GM23338 (cell line): ENCODE measurements at regions not wholly inside any gene's neighbourhood (a gene's known extent, or its start where the extent isn't known, plus 50 kb on each side); places are given as distances from the start of the nearest gene placed in this dataset.

Source experiments
- ATAC-seq: fragments of 200-7000 bp; cut with Tn5 transposase; 3 replicates; pipeline ENCODE4 v1.9.1; 2020
- DNase-seq: peaks from one replicate; pipeline ENCODE4 v3.0.0-alpha.2; 2015; ENCODE audit warnings: low spot score
- H2AFZ ChIP-seq: fragments of 200-600 bp; sonication (generic); 2 replicates; pipeline ENCODE4 v1.8.0; 2016; ENCODE audit warnings: antibody characterized with exemption, mild to moderate bottlenecking, moderate library complexity
- H3F3A ChIP-seq: fragments of 200-600 bp; sonication (generic); replicated peaks from 2 replicates; pipeline ENCODE4 v1.8.0; 2017; ENCODE audit warnings: antibody characterized with exemption, mixed run types, low read depth
- H3K27ac ChIP-seq: fragments of 200-600 bp; sonication (generic); 2 replicates; pipeline ENCODE4 v1.6.1; 2016; ENCODE audit warnings: low read depth
- H3K27me3 ChIP-seq: fragments of 200-600 bp; sonication (generic); 2 replicates; pipeline ENCODE4 v1.8.0; 2016; ENCODE audit warnings: mild to moderate bottlenecking, mixed run types, moderate library complexity; ENCODE audit not compliant: insufficient read depth
- H3K36me3 ChIP-seq: fragments of 200-600 bp; sonication (generic); 2 replicates; pipeline ENCODE4 v1.8.0; 2016; ENCODE audit warnings: mild to moderate bottlenecking; ENCODE audit not compliant: insufficient read depth
- H3K4me1 ChIP-seq: fragments of 200-600 bp; sonication (generic); 2 replicates; pipeline ENCODE4 v1.8.0; 2016; ENCODE audit warnings: mild to moderate bottlenecking, moderate library complexity; ENCODE audit not compliant: insufficient read depth
- H3K4me2 ChIP-seq: fragments of 200-600 bp; sonication (generic); 2 replicates; pipeline ENCODE4 v1.7.1; 2017; ENCODE audit warnings: mixed run types
- H3K4me3 ChIP-seq: fragments of 200-600 bp; sonication (generic); 2 replicates; pipeline ENCODE4 v1.6.1; 2016; ENCODE audit warnings: mixed run types
- H3K79me2 ChIP-seq: fragments of 200-600 bp; sonication (generic); replicated peaks from 2 replicates; pipeline ENCODE4 v1.8.0; 2017; ENCODE audit warnings: mild to moderate bottlenecking; ENCODE audit not compliant: insufficient read depth
- H3K9me2 ChIP-seq: fragments of 200-600 bp; sonication (generic); 2 replicates; pipeline ENCODE4 v1.8.0; 2017; ENCODE audit not compliant: insufficient read depth
- H4K20me1 ChIP-seq: fragments of 200-600 bp; sonication (generic); replicated peaks from 2 replicates; pipeline ENCODE4 v1.8.0; 2017; ENCODE audit warnings: mild to moderate bottlenecking; ENCODE audit not compliant: insufficient read depth
- H3K27ac Mint-ChIP-seq: 2 replicates; pipeline ENCODE4 v1.8.0; 2020; ENCODE audit warnings: inconsistent platforms, mild to moderate bottlenecking, moderate library complexity, mixed read lengths
- H3K27me3 Mint-ChIP-seq: 3 replicates; pipeline ENCODE4 v1.8.0; 2022; ENCODE audit warnings: low read depth, mild to moderate bottlenecking, moderate library complexity, mixed read lengths, inconsistent platforms; ENCODE audit not compliant: insufficient read depth, poor library complexity
- H3K36me3 Mint-ChIP-seq: 3 replicates; pipeline ENCODE4 v1.8.0; 2021; ENCODE audit warnings: low read depth, mild to moderate bottlenecking, inconsistent platforms, moderate library complexity, mixed read lengths
- H3K4me1 Mint-ChIP-seq: 3 replicates; pipeline ENCODE4 v1.8.0; 2020; ENCODE audit warnings: mild to moderate bottlenecking, inconsistent platforms, mixed read lengths
- H3K4me3 Mint-ChIP-seq: 3 replicates; pipeline ENCODE4 v1.8.0; 2021; ENCODE audit warnings: moderate library complexity, mild to moderate bottlenecking, inconsistent platforms, mixed read lengths
- H3K9me3 Mint-ChIP-seq: 3 replicates; pipeline ENCODE4 v1.8.0; 2020; ENCODE audit warnings: moderate library complexity, mild to moderate bottlenecking, inconsistent platforms, mixed read lengths
- CREB1 ChIP-seq: fragments of 250-450 bp; sonication (Bioruptor Pico); IDR thresholded peaks from 2 replicates; pipeline ENCODE4 v1.5.0; 2020; ENCODE audit warnings: low read depth, mild to moderate bottlenecking, moderate library complexity
- EZH2phosphoT487 ChIP-seq: fragments of 200-600 bp; sonication (generic); IDR thresholded peaks from one replicate; pipeline ENCODE4 v1.8.1; 2018; ENCODE audit warnings: antibody characterized with exemption; ENCODE audit not compliant: unreplicated experiment
- NANOG ChIP-seq: IDR thresholded peaks from 2 replicates; pipeline ENCODE4 v1.6.1; 2016; ENCODE audit warnings: antibody characterized with exemption, borderline replicate concordance
- ZNF331 ChIP-seq: fragments of 250-450 bp; sonication (Bioruptor Pico); IDR thresholded peaks from 2 replicates; pipeline ENCODE4 v1.5.0; 2020; ENCODE audit warnings: low read depth, mild to moderate bottlenecking, moderate library complexity
- TF ChIP-seq, protein P1 (sequence below): IDR thresholded peaks from 2 replicates; pipeline ENCODE4 v1.6.1; 2016; ENCODE audit warnings: antibody characterized with exemption
- TF ChIP-seq, protein P2 (sequence below): fragments of 250-450 bp; sonication (Bioruptor Pico); IDR thresholded peaks from 2 replicates; pipeline ENCODE4 v1.5.0; 2020; ENCODE audit warnings: mild to moderate bottlenecking, moderate library complexity

DNA sequence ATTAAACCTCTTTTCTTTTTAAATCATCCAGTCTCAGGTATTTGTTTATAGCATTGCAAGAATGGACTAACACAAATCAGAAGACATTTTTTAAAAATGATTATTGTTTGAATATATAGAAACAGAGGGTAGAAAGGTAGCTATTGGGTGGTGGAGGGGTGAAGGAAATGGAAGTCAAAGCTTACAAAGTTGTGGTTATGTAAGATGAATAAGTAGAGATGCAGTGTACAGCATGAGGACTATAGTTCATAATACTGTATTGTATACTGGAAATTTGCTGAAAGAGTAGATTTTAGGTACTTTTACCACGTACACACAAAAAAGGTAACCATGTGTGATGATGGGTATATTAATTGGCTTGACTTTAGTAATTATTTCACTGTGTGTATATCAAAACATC, 144.0 kb upstream of the FAM3C start:
- Histone ChIP-seq H3K79me2 (no peaks in the 10 kb centered on the region), H3K27me3 (no peaks in the 10 kb centered on the region), H3K4me2 (no peak overlapping the region), H3K27ac (no peak overlapping the region), H3F3A (no peaks in the 10 kb centered on the region), H3K9me2 (0 out of 2 replicates have a peak, but pooled peaks cover 6% of the 10 kb centered on the region), H3K4me1 (0 out of 2 replicates have a peak, but pooled peaks cover 3% of the 10 kb centered on the region), H3K36me3 (no peaks in the 10 kb centered on the region), H4K20me1 (no peaks in the 10 kb centered on the region), H3K4me3 (no peak overlapping the region), H2AFZ (0 out of 2 replicates have a peak overlapping the region, but pooled peaks have one; percentile 61)
- peaks cover 9% of the 10 kb centered on the region for H3K36me3 Mint-ChIP-seq
- no peak for DNase-seq
- H3K27ac Mint-ChIP-seq: no peak overlapping the region
- 0 out of 3 replicates have a peak, but pooled peaks cover 3% of the 10 kb centered on the region for H3K4me1 Mint-ChIP-seq
- no peak overlapping the region for H3K4me3 Mint-ChIP-seq
- no peaks in the 10 kb centered on the region for H3K27me3 Mint-ChIP-seq
- peaks cover 10% of the 10 kb centered on the region for H3K9me3 Mint-ChIP-seq
- TF ChIP-seq ZNF331 (no peak), CREB1 (no peak), NANOG (no peak), EZH2phosphoT487 (no peak)
- TF ChIP-seq, protein P1, sequence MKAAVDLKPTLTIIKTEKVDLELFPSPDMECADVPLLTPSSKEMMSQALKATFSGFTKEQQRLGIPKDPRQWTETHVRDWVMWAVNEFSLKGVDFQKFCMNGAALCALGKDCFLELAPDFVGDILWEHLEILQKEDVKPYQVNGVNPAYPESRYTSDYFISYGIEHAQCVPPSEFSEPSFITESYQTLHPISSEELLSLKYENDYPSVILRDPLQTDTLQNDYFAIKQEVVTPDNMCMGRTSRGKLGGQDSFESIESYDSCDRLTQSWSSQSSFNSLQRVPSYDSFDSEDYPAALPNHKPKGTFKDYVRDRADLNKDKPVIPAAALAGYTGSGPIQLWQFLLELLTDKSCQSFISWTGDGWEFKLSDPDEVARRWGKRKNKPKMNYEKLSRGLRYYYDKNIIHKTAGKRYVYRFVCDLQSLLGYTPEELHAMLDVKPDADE: no peak
- TF ChIP-seq, protein P2, sequence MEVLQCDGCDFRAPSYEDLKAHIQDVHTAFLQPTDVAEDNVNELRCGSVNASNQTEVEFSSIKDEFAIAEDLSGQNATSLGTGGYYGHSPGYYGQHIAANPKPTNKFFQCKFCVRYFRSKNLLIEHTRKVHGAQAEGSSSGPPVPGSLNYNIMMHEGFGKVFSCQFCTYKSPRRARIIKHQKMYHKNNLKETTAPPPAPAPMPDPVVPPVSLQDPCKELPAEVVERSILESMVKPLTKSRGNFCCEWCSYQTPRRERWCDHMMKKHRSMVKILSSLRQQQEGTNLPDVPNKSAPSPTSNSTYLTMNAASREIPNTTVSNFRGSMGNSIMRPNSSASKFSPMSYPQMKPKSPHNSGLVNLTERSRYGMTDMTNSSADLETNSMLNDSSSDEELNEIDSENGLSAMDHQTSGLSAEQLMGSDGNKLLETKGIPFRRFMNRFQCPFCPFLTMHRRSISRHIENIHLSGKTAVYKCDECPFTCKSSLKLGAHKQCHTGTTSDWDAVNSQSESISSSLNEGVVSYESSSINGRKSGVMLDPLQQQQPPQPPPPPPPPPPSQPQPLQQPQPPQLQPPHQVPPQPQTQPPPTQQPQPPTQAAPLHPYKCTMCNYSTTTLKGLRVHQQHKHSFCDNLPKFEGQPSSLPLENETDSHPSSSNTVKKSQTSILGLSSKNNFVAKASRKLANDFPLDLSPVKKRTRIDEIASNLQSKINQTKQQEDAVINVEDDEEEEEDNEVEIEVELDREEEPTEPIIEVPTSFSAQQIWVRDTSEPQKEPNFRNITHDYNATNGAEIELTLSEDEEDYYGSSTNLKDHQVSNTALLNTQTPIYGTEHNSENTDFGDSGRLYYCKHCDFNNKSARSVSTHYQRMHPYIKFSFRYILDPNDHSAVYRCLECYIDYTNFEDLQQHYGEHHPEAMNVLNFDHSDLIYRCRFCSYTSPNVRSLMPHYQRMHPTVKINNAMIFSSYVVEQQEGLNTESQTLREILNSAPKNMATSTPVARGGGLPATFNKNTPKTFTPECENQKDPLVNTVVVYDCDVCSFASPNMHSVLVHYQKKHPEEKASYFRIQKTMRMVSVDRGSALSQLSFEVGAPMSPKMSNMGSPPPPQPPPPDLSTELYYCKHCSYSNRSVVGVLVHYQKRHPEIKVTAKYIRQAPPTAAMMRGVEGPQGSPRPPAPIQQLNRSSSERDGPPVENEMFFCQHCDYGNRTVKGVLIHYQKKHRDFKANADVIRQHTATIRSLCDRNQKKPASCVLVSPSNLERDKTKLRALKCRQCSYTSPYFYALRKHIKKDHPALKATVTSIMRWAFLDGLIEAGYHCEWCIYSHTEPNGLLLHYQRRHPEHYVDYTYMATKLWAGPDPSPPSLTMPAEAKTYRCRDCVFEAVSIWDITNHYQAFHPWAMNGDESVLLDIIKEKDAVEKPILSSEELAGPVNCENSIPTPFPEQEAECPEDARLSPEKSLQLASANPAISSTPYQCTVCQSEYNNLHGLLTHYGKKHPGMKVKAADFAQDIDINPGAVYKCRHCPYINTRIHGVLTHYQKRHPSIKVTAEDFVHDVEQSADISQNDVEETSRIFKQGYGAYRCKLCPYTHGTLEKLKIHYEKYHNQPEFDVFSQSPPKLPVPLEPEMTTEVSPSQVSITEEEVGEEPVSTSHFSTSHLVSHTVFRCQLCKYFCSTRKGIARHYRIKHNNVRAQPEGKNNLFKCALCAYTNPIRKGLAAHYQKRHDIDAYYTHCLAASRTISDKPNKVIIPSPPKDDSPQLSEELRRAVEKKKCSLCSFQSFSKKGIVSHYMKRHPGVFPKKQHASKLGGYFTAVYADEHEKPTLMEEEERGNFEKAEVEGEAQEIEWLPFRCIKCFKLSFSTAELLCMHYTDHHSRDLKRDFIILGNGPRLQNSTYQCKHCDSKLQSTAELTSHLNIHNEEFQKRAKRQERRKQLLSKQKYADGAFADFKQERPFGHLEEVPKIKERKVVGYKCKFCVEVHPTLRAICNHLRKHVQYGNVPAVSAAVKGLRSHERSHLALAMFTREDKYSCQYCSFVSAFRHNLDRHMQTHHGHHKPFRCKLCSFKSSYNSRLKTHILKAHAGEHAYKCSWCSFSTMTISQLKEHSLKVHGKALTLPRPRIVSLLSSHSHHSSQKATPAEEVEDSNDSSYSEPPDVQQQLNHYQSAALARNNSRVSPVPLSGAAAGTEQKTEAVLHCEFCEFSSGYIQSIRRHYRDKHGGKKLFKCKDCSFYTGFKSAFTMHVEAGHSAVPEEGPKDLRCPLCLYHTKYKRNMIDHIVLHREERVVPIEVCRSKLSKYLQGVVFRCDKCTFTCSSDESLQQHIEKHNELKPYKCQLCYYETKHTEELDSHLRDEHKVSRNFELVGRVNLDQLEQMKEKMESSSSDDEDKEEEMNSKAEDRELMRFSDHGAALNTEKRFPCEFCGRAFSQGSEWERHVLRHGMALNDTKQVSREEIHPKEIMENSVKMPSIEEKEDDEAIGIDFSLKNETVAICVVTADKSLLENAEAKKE (CRISPR knock-in tag): no peak
- no peak for ATAC-seq
